ENCODE measurements at regions not wholly inside any gene's neighbourhood (a gene's known extent, or its start where the extent isn't known, plus 50 kb on each side); places are given as distances from the start of the nearest gene placed in this dataset.

GRCh38 chr12:113698510-113698858 is 226.8 kb upstream of the LHX5 start:
- no peak for DNase-seq (ENCODE audit: low spot score)
- TF ChIP-seq, protein P1, sequence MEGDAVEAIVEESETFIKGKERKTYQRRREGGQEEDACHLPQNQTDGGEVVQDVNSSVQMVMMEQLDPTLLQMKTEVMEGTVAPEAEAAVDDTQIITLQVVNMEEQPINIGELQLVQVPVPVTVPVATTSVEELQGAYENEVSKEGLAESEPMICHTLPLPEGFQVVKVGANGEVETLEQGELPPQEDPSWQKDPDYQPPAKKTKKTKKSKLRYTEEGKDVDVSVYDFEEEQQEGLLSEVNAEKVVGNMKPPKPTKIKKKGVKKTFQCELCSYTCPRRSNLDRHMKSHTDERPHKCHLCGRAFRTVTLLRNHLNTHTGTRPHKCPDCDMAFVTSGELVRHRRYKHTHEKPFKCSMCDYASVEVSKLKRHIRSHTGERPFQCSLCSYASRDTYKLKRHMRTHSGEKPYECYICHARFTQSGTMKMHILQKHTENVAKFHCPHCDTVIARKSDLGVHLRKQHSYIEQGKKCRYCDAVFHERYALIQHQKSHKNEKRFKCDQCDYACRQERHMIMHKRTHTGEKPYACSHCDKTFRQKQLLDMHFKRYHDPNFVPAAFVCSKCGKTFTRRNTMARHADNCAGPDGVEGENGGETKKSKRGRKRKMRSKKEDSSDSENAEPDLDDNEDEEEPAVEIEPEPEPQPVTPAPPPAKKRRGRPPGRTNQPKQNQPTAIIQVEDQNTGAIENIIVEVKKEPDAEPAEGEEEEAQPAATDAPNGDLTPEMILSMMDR (IDR thresholded peaks at IDR 0.05; ENCODE audit: extremely low read depth, missing control alignments): no peak

- no peak for DNase-seq (ENCODE audit: low spot score)
These were observed 226.2 kb upstream of the LHX5 start for GRCh38 chr12:113697651-113698509.

DNA sequence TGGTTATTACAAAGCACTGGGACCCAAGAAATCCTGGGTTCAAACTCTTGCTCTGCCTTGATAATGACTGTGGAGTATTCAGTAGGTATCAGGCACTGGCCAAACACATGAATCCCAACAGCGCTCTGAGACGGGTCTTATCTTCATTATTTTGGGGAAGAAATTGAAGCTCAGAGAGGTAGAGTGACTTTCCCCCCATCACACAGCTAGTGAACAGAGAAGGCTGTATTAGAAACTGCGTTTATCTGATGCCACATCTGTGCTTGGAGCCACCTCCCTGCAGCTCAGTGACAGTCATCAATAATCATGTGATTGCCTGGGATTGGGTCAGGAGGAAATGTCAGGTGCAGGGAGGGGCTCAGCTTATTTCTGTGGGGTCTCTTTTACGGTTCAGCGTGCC is 225.4 kb upstream of the LHX5 start:
- DNase-seq (ENCODE audit: low spot score): no peak
- TF ChIP-seq, protein P1 (IDR thresholded peaks at IDR 0.05; ENCODE audit: extremely low read depth, missing control alignments): no peak

More at GRCh38 chr12:113697651-113698509, 226.2 kb upstream of the LHX5 start:
- TF ChIP-seq, protein P1 (IDR thresholded peaks at IDR 0.05; ENCODE audit: extremely low read depth, missing control alignments): no peak

- DNase-seq (ENCODE audit: low spot score): no peak
- TF ChIP-seq, protein P1 (IDR thresholded peaks at IDR 0.05; ENCODE audit: extremely low read depth, missing control alignments): no peak
These were observed 222.0 kb upstream of the LHX5 start for GRCh38 chr12:113693693-113694092.

DNA sequence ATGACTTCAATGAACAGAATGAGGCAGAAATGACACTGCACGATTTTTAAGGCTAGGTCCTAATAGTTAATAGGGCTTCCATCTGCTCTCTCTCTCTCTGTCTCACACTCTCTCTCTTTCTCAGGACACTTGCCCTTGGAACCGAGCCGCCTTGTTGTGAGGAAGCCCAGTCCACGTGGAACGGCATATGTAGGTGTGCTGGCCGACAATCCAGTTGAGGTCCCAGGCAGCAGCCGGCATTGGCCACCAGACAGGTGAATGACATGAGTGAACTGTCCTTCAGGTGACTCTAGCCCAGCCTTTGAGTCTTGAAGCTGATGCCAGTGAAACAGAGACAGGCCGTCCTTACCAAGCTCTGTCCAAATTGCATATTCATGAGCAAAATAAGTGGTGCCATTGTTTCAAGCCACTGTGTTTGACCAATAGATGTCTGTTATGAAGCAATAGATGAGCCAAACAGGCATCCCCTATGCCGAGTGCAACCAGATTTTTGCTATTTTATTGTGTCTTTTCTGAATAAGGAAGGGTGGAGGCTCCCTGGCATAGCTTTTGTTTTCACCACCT is 217.5 kb upstream of the LHX5 start:
- TF ChIP-seq, protein P1 (IDR thresholded peaks at IDR 0.05; ENCODE audit: extremely low read depth, missing control alignments): no peak
- no peak for DNase-seq (ENCODE audit: low spot score)

DNA sequence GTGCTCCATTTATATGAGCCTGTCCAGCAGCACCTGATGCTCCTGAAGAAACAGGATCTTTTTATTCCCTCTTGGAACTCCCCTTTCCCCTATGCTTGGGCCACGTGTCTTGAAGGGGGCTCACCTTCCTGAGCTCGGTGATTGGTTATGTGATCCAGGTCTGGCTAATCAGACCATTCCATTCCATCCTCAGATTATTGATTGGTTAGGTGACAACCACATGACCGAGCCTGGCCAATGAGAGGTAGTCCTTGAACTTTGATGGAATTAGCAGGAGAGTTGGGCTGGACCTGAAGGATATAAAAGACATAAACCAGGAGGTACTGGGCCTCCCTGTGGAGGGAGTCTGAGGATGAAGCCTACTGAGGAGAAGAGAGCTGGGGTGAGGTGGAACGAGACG is 216.6 kb upstream of the LHX5 start:
- DNase-seq (ENCODE audit: low spot score): no peak
- TF ChIP-seq, protein P1 (IDR thresholded peaks at IDR 0.05; ENCODE audit: extremely low read depth, missing control alignments): no peak

Measured in GM20000 (cell line).